IMR-90 (cell line): ENCODE measurements at regions not wholly inside any gene's neighbourhood (a gene's known extent, or its start where the extent isn't known, plus 50 kb on each side); places are given as distances from the start of the nearest gene placed in this dataset.

ENCODE experiments used
- ATAC-seq: fragments of 200-7000 bp; cut with Tn5 transposase; 2 replicates; pipeline ENCODE4 v1.9.1; 2020; ENCODE audit warnings: low read depth, mild to moderate bottlenecking, moderate library complexity
- BruUV-seq: library from RNA; stranded (reverse); fragments of 400-500 nt; replicated peaks from 2 replicates; lab custom pipeline; 2021; lab: Mats Ljungman, UMichigan
- CTCF ChIA-PET: fragments of 300-600 bp; formaldehyde crosslinking; extraction: SDS; loops from one replicate; lab custom pipeline; 2021; ENCODE audit warnings: antibody characterized with exemption; lab: Yijun Ruan, JAX
- POLR2A ChIA-PET: fragments of 300-600 bp; sonication (Branson Sonifier 250); formaldehyde crosslinking; loops from one replicate; lab custom pipeline; 2022; ENCODE audit warnings: antibody characterized with exemption; ENCODE audit not compliant: unreplicated experiment; lab: Charles Lee
- DNase-seq: peaks from one replicate; pipeline ENCODE4 v3.0.0; 2013
- H2AFZ ChIP-seq: replicated peaks from 2 replicates; pipeline ENCODE3; 2013; ENCODE audit warnings: low read length, mild to moderate bottlenecking; ENCODE audit not compliant: poor library complexity
- H2AK5ac ChIP-seq: 2 replicates; pipeline ENCODE4 v1.6.1; 2013; ENCODE audit warnings: low read depth, low read length, inconsistent platforms
- H2AK9ac ChIP-seq: replicated peaks from 2 replicates; pipeline ENCODE3; 2013; ENCODE audit warnings: mild to moderate bottlenecking, low read depth, low read length, moderate library complexity; ENCODE audit not compliant: poor library complexity
- H2BK120ac ChIP-seq: 2 replicates; pipeline ENCODE4 v1.6.1; 2013; ENCODE audit warnings: low read depth, low read length, inconsistent platforms
- H2BK15ac ChIP-seq: 3 replicates; pipeline ENCODE4 v1.6.1; 2013; ENCODE audit warnings: low read depth, low read length, inconsistent platforms
- H2BK20ac ChIP-seq: 2 replicates; pipeline ENCODE4 v1.6.1; 2013; ENCODE audit warnings: low read depth, mild to moderate bottlenecking, inconsistent platforms, low read length, moderate library complexity
- H2BK5ac ChIP-seq: 2 replicates; pipeline ENCODE4 v1.6.1; 2013; ENCODE audit warnings: mild to moderate bottlenecking, low read depth, low read length, inconsistent platforms; ENCODE audit not compliant: poor library complexity, severe bottlenecking
- H3K14ac ChIP-seq: replicated peaks from 2 replicates; pipeline ENCODE4 v1.6.1; 2013; ENCODE audit warnings: low read depth, low read length, inconsistent platforms
- H3K18ac ChIP-seq: 2 replicates; pipeline ENCODE4 v1.6.1; 2013; ENCODE audit warnings: low read depth, low read length, control low read depth
- H3K23ac ChIP-seq: 2 replicates; pipeline ENCODE4 v1.6.1; 2013; ENCODE audit warnings: low read depth, low read length, inconsistent platforms
- H3K27ac ChIP-seq: 2 replicates; pipeline ENCODE4 v1.5.1; 2013; ENCODE audit warnings: mild to moderate bottlenecking, control low read depth, low read length; ENCODE audit not compliant: insufficient read depth
- H3K27me3 ChIP-seq: 2 replicates; pipeline ENCODE4 v1.6.1; 2013; ENCODE audit warnings: low read length; ENCODE audit not compliant: control insufficient read depth, insufficient read depth
- H3K36me3 ChIP-seq: 2 replicates; pipeline ENCODE4 v1.6.1; 2013; ENCODE audit warnings: low read length, mixed read lengths; ENCODE audit not compliant: control insufficient read depth, insufficient read depth
- H3K4ac ChIP-seq: 2 replicates; pipeline ENCODE4 v1.6.1; 2013; ENCODE audit warnings: low read depth, low read length, inconsistent platforms
- H3K4me1 ChIP-seq: 2 replicates; pipeline ENCODE4 v1.6.1; 2013; ENCODE audit warnings: low read length, mixed read lengths; ENCODE audit not compliant: control insufficient read depth, insufficient read depth
- H3K4me2 ChIP-seq: 2 replicates; pipeline ENCODE4 v1.6.1; 2013; ENCODE audit warnings: low read depth, mild to moderate bottlenecking, control low read depth, low read length, moderate library complexity
- H3K4me3 ChIP-seq: 2 replicates; pipeline ENCODE4 v1.5.1; 2013; ENCODE audit warnings: low read depth, mild to moderate bottlenecking, control low read depth, low read length, moderate library complexity; ENCODE audit not compliant: insufficient read depth
- H3K56ac ChIP-seq: 2 replicates; pipeline ENCODE4 v1.6.1; 2013; ENCODE audit warnings: low read length, inconsistent platforms; ENCODE audit not compliant: insufficient read depth; ENCODE audit errors: extremely low read depth
- H3K79me1 ChIP-seq, 2 experiments: 2 replicates each; pipeline ENCODE4 v1.6.1; 2013; ENCODE audit warnings: low read length in 2 of 2, inconsistent platforms in 1 of 2, low read depth in 1 of 2
- H3K9ac ChIP-seq: 2 replicates; pipeline ENCODE4 v1.6.1; 2013; ENCODE audit warnings: low read depth, low read length, control low read depth
- H3K9me1 ChIP-seq: 2 replicates; pipeline ENCODE4 v1.6.1; 2013; ENCODE audit warnings: low read length, inconsistent platforms; ENCODE audit not compliant: insufficient read depth
- H3K9me3 ChIP-seq: 2 replicates; pipeline ENCODE4 v1.6.1; 2013; ENCODE audit warnings: low read length; ENCODE audit not compliant: control insufficient read depth, insufficient read depth
- H4K20me1 ChIP-seq: 2 replicates; pipeline ENCODE4 v1.6.1; 2013; ENCODE audit warnings: low read length, inconsistent platforms; ENCODE audit not compliant: insufficient read depth
- H4K5ac ChIP-seq: 2 replicates; pipeline ENCODE4 v1.6.1; 2013; ENCODE audit warnings: mild to moderate bottlenecking, low read depth, low read length, control low read depth
- H4K8ac ChIP-seq, 2 experiments: 2 replicates each; pipeline ENCODE4 v1.6.1; 2013; ENCODE audit warnings: low read depth in 2 of 2, low read length in 2 of 2, control low read depth in 1 of 2, inconsistent platforms in 1 of 2
- H4K91ac ChIP-seq: 2 replicates; pipeline ENCODE4 v1.6.1; 2013; ENCODE audit warnings: low read depth, low read length, inconsistent platforms; ENCODE audit not compliant: insufficient read depth
- BHLHE40 ChIP-seq: fragments of 150-350 bp; IDR thresholded peaks from 2 replicates; pipeline ENCODE4 v1.6.1; 2016; ENCODE audit warnings: mild to moderate bottlenecking, low read depth, low read length
- CHD1 ChIP-seq: IDR thresholded peaks from 2 replicates; pipeline ENCODE4 v1.6.1; 2012; ENCODE audit warnings: low read depth, low read length, improper control_type of control experiment
- CTCF ChIP-seq: conservative IDR thresholded peaks from 2 replicates; pipeline ENCODE4 v1.5.1; 2012; ENCODE audit warnings: mild to moderate bottlenecking, low read depth, low read length, improper control_type of control experiment
- ELK1 ChIP-seq: fragments of 150-350 bp; IDR thresholded peaks from 2 replicates; pipeline ENCODE4 v1.6.1; 2016; ENCODE audit warnings: low read depth, mild to moderate bottlenecking, low read length, moderate library complexity, borderline replicate concordance
- FOS ChIP-seq: fragments of 150-350 bp; IDR thresholded peaks from 2 replicates; pipeline ENCODE4 v1.6.1; 2016; ENCODE audit warnings: low read depth, low read length
- MAZ ChIP-seq: IDR thresholded peaks from 2 replicates; pipeline ENCODE4 v1.6.1; 2012; ENCODE audit warnings: low read depth, mild to moderate bottlenecking, low read length, improper control_type of control experiment, moderate library complexity, borderline replicate concordance
- RAD21 ChIP-seq: IDR thresholded peaks from 2 replicates; pipeline ENCODE4 v1.6.1; 2012; ENCODE audit warnings: low read length, improper control_type of control experiment
- SMC3 ChIP-seq: fragments of 150-350 bp; IDR thresholded peaks from 2 replicates; pipeline ENCODE4 v1.6.1; 2016; ENCODE audit warnings: low read depth, mild to moderate bottlenecking, antibody characterized with exemption, low read length, moderate library complexity
- USF2 ChIP-seq: fragments of 150-350 bp; IDR thresholded peaks from 2 replicates; pipeline ENCODE4 v1.6.1; 2017; ENCODE audit warnings: mild to moderate bottlenecking, antibody characterized with exemption, low read length, low read depth
- WGBS, 2 experiments: methylation state at CpG; one replicate each; pipeline versions ENCODE4 v1.1.5 to v1.1.7; 2013; ENCODE audit warnings: missing lambda C conversion rate in 2 of 2; ENCODE audit not compliant: insufficient read length in 1 of 2; ENCODE audit errors: extremely low coverage in 2 of 2; 5-methylcytosine and 5-hydroxymethylcytosine counted together
- dilution Hi-C: fragments of 300-500 bp; cut with HindIII; formaldehyde crosslinking; loops from one replicate; pipeline ENCODE4 v1.14.3; 2018; ENCODE audit warnings: low sequenced_read_pairs; ENCODE audit not compliant: unreplicated experiment
- in situ Hi-C: fragments of 300-500 bp; cut with MboI; formaldehyde crosslinking; loops from 3 replicates; pipeline ENCODE4 v1.14.3; 2019; ENCODE audit warnings: low sequenced_read_pairs, inconsistent platforms, mixed read lengths
- intact Hi-C: fragments of 100-400 bp; cut with micrococcal nuclease; formaldehyde crosslinking; loops from 2 replicates; pipeline ENCODE4 v1.10.0; 2022

GRCh38 chr2:138956116-138956515 is 175.9 kb upstream of the NXPH2 start:
- Histone ChIP-seq H4K91ac (no peak overlapping the region), H2BK120ac (no peak overlapping the region), H3K23ac (no peak overlapping the region), H3K14ac (no peak overlapping the region), H2BK5ac (no peak overlapping the region), H3K4ac (no peak overlapping the region), H3K36me3 (no peaks in the 10 kb centered on the region), H3K4me3 (no peak overlapping the region), H4K20me1 (no peaks in the 10 kb centered on the region), H3K4me2 (no peak overlapping the region), H3K4me1 (no peaks in the 10 kb centered on the region), H3K79me1 (no peaks in the 10 kb centered on the region), H2AFZ (no peak overlapping the region), H3K9me3 (peaks cover 4% of the 10 kb centered on the region), H3K18ac (no peak overlapping the region), H2BK15ac (no peak overlapping the region), H3K27ac (no peak overlapping the region), H2BK20ac (no peak overlapping the region), H3K9ac (no peak overlapping the region), H3K27me3 (no peaks in the 10 kb centered on the region), H2AK9ac (no peak overlapping the region), H2AK5ac (no peak overlapping the region), H4K8ac (no peak overlapping the region), H3K56ac (no peak overlapping the region), H4K5ac (no peak overlapping the region), H3K9me1 (no peaks in the 10 kb centered on the region)
- POLR2A ChIA-PET = interaction anchor here (0.6 kb wide), 1 partner anchor 295 kb away, joined by 3 read pairs; no protein-coding TSS in a partner anchor
- dilution Hi-C loops (no loop called here), intact Hi-C loops (no loop called here), in situ Hi-C loops (no loop called here)
- TF ChIP-seq CTCF (no peak), CHD1 (no peak), ELK1 (no peak), USF2 (no peak), BHLHE40 (no peak), SMC3 (no peak), FOS (no peak), RAD21 (no peak), MAZ (no peak)
- no peak for DNase-seq
- CTCF ChIA-PET = no interaction called here
- ATAC-seq = no peak
- no TSS peak for BruUV-seq
- WGBS, 2 experiments = no CpG with 5 or more reads among the region's 2 CpGs
